ENCODE measurements at regions not wholly inside any gene's neighbourhood (a gene's known extent, or its start where the extent isn't known, plus 50 kb on each side); places are given as distances from the start of the nearest gene placed in this dataset.

DNA sequence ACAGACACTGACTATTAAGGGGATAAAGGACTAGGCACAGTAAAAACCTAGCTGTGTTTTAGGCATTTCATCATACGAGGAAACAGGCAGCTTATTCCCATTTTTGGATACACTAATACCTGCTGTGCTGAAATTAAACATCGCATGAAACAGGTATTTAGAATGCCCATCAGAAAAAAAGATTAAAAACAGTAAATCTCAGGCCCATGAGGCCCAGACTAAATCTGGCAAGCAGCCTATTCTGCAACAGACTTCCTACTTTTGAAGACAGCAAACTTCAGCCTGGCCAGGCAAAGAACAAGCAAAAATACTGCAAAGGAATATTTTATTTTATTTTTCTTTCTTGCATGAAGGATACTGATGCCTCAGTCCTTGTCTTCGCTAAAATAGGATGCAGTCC is 240.2 kb downstream of the LMO4 start:
- intact Hi-C loops (cut with micrococcal nuclease; ENCODE audit: unreplicated experiment) (no loop called here), in situ Hi-C loops (cut with HindIII; ENCODE audit: low pct_unique_long_range_greater_than_20kb, low sequenced_read_pairs) (no loop called here)
- no peak overlapping the region for H3K4me3 ChIP-seq (ENCODE audit: low read depth in 2 of 2, low read length in 2 of 2)
- BruUV-seq (replicated peaks), result no TSS peak
- no peak overlapping the region for H3K27ac ChIP-seq (ENCODE audit: low read length)
- TF ChIP-seq SIN3A (IDR thresholded peaks at IDR 0.05; ENCODE audit: borderline replicate concordance, insufficient read depth, low read depth, low read length) (no peak), TCF7L2 (IDR thresholded peaks at IDR 0.05; ENCODE audit: low read depth, low read length) (no peak), POLR2AphosphoS5 (IDR thresholded peaks at IDR 0.05; ENCODE audit: low read depth, low read length) (no peak), CTCF (IDR thresholded peaks at IDR 0.05) (no peak), REST (IDR thresholded peaks at IDR 0.05; ENCODE audit: insufficient read depth in 1 of 2, low read depth in 2 of 2, low read length in 1 of 2) (no peak)
- DNase-seq (ENCODE audit: low read depth, low spot score) (no peak), ATAC-seq (no peak)
- POLR2A ChIA-PET, result no interaction called here
- H3K4me1 ChIP-seq (ENCODE audit: control insufficient read depth, insufficient read depth, low read length), result no peaks in the 10 kb centered on the region
- no peaks in the 10 kb centered on the region for H3K36me3 ChIP-seq (ENCODE audit: control insufficient read depth, insufficient read depth, low read length)
- H3K27me3 ChIP-seq (ENCODE audit: control insufficient read depth, insufficient read depth, low read length), result no peaks in the 10 kb centered on the region
- CTCF ChIA-PET, result no interaction called here
- no peaks in the 10 kb centered on the region for H3K9me3 ChIP-seq (ENCODE audit: control insufficient read depth, insufficient read depth, low read depth, low read length)

DNA sequence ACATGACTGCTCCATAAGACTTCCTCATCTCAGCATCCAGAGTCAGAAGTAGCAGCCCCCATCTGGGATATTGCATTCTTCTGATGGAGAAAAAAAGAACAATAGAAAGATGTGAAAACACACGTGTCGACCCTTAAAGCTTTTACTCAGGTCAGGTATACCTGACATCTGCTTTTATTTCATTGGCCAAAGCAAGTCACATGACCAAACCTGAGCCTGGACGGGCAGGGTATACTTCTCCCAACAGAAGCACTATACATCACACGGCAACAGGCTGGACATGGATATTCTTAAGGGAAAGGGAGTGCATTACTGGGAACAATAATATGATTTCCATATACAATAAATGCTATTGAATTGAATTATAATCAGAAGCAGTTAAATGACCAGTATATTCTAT is 243.3 kb downstream of the LMO4 start:
- TF ChIP-seq CTCF (IDR thresholded peaks at IDR 0.05), result no peak
- TF ChIP-seq REST (IDR thresholded peaks at IDR 0.05; ENCODE audit: insufficient read depth in 1 of 2, low read depth in 2 of 2, low read length in 1 of 2), result no peak
- intact Hi-C loops (cut with micrococcal nuclease; ENCODE audit: unreplicated experiment) (no loop called here), in situ Hi-C loops (cut with HindIII; ENCODE audit: low pct_unique_long_range_greater_than_20kb, low sequenced_read_pairs) (no loop called here)
- Histone ChIP-seq H3K9me3 (ENCODE audit: control insufficient read depth, insufficient read depth, low read depth, low read length) (no peaks in the 10 kb centered on the region), H3K36me3 (ENCODE audit: control insufficient read depth, insufficient read depth, low read length) (no peaks in the 10 kb centered on the region), H3K27me3 (ENCODE audit: control insufficient read depth, insufficient read depth, low read length) (no peaks in the 10 kb centered on the region), H3K4me1 (ENCODE audit: control insufficient read depth, insufficient read depth, low read length) (no peaks in the 10 kb centered on the region), H3K27ac (ENCODE audit: low read length) (no peak overlapping the region), H3K4me3 (ENCODE audit: low read depth in 2 of 2, low read length in 2 of 2) (no peak overlapping the region)
- ChIA-PET CTCF (no interaction called here), POLR2A (no interaction called here)
- DNase-seq (ENCODE audit: low read depth, low spot score) (no peak), ATAC-seq (no peak)
- no TSS peak for BruUV-seq (replicated peaks)

Measured in Panc1 (cell line).